ENCODE measurements at regions not wholly inside any gene's neighbourhood (a gene's known extent, or its start where the extent isn't known, plus 50 kb on each side); places are given as distances from the start of the nearest gene placed in this dataset.

- Mint-ChIP-seq H3K27me3 (ENCODE audit: low read depth, poor library complexity) (peaks cover 4% of the 10 kb centered on the region), H3K4me1 (no peaks in the 10 kb centered on the region), H3K36me3 (ENCODE audit: low read depth) (no peaks in the 10 kb centered on the region), H3K9me3 (peaks cover 21% of the 10 kb centered on the region), H3K27ac (no peak overlapping the region), H3K4me3 (no peak overlapping the region)
- DNase-seq, result no peak
- TF ChIP-seq CTCF (IDR thresholded peaks at IDR 0.05), result no peak
Measured at GRCh38 chr14:35456261-35456660, 51.7 kb upstream of the NFKBIA start.

- no peak for TF ChIP-seq CTCF (IDR thresholded peaks at IDR 0.05)
- no peak overlapping the region for H3K27ac Mint-ChIP-seq
- no peaks in the 10 kb centered on the region for H3K27me3 Mint-ChIP-seq (ENCODE audit: low read depth, poor library complexity)
- no peak for DNase-seq
- no peaks in the 10 kb centered on the region for H3K36me3 Mint-ChIP-seq (ENCODE audit: low read depth)
- peaks cover 21% of the 10 kb centered on the region for H3K9me3 Mint-ChIP-seq
- H3K4me3 Mint-ChIP-seq, result no peak overlapping the region
- no peaks in the 10 kb centered on the region for H3K4me1 Mint-ChIP-seq
Measured at GRCh38 chr14:35458442-35458841, 53.9 kb upstream of the NFKBIA start.

- Mint-ChIP-seq H3K4me3 (no peak overlapping the region), H3K4me1 (no peaks in the 10 kb centered on the region), H3K27me3 (ENCODE audit: low read depth, poor library complexity) (peaks cover 4% of the 10 kb centered on the region), H3K9me3 (peaks cover 21% of the 10 kb centered on the region), H3K36me3 (ENCODE audit: low read depth) (no peaks in the 10 kb centered on the region), H3K27ac (no peak overlapping the region)
- no peak for TF ChIP-seq CTCF (IDR thresholded peaks at IDR 0.05)
- DNase-seq, result no peak
Measured at GRCh38 chr14:35459776-35460175, 55.2 kb upstream of the NFKBIA start.

- no peak overlapping the region for H3K27ac Mint-ChIP-seq
- no peaks in the 10 kb centered on the region for H3K36me3 Mint-ChIP-seq (ENCODE audit: low read depth)
- DNase-seq, result peak; percentile 20
- no peaks in the 10 kb centered on the region for H3K9me3 Mint-ChIP-seq
- TF ChIP-seq CTCF (IDR thresholded peaks at IDR 0.05), result no peak
- H3K27me3 Mint-ChIP-seq (ENCODE audit: low read depth, poor library complexity), result peaks cover 10% of the 10 kb centered on the region
- no peak overlapping the region for H3K4me3 Mint-ChIP-seq
- H3K4me1 Mint-ChIP-seq, result no peaks in the 10 kb centered on the region
Measured at GRCh38 chr14:35470755-35471154, 63.2 kb upstream of the INSM2 start.

GRCh38 chr14:35471803-35472202 lies 62.2 kb upstream of the INSM2 start:
- no peak for TF ChIP-seq CTCF (IDR thresholded peaks at IDR 0.05)
- H3K4me1 Mint-ChIP-seq, result no peaks in the 10 kb centered on the region
- no peak for DNase-seq
- no peaks in the 10 kb centered on the region for H3K36me3 Mint-ChIP-seq (ENCODE audit: low read depth)
- H3K9me3 Mint-ChIP-seq, result no peaks in the 10 kb centered on the region
- no peak overlapping the region for H3K4me3 Mint-ChIP-seq
- H3K27me3 Mint-ChIP-seq (ENCODE audit: low read depth, poor library complexity), result peaks cover 9% of the 10 kb centered on the region
- no peak overlapping the region for H3K27ac Mint-ChIP-seq

GRCh38 chr14:35474323-35474722 lies 59.6 kb upstream of the INSM2 start:
- Mint-ChIP-seq H3K27ac (no peak overlapping the region), H3K4me3 (no peak overlapping the region), H3K4me1 (no peaks in the 10 kb centered on the region), H3K27me3 (ENCODE audit: low read depth, poor library complexity) (peaks cover 11% of the 10 kb centered on the region), H3K9me3 (no peaks in the 10 kb centered on the region), H3K36me3 (ENCODE audit: low read depth) (no peaks in the 10 kb centered on the region)
- DNase-seq, result no peak
- TF ChIP-seq CTCF (IDR thresholded peaks at IDR 0.05), result no peak
